GM12875 (cell line): ENCODE measurements at regions not wholly inside any gene's neighbourhood (a gene's known extent, or its start where the extent isn't known, plus 50 kb on each side); places are given as distances from the start of the nearest gene placed in this dataset.

Experiments
- H3K4me3 ChIP-seq: one replicate; pipeline ENCODE4 v1.5.1; 2011; ENCODE audit warnings: low read depth, low read length, control low read depth
- TF ChIP-seq, protein P1 (sequence below): IDR thresholded peaks from 2 replicates; pipeline ENCODE4 v1.5.1; 2011; ENCODE audit warnings: low read depth, mild to moderate bottlenecking, control low read depth, inconsistent platforms, low read length, moderate library complexity, borderline replicate concordance; ENCODE audit not compliant: insufficient read depth

DNA sequence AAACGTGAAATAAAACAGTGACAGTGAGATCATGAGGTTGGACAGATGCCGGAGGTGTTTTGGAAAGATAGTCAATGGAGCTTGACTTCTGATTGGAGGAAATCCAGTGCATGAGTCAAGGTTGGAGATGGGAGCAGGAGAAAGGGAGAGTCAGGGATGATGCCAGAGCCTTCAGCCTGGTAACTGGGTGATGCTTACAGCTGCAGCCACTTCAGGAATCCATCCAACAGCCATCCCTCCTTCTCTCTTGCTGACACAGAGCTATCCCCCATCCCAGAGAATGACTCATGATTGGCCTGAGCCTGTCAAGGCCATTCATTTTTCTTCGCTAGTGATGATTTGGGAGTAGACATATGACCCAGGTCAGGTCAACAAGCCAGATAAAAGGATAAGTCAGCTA is 112.8 kb downstream of the SAMD5 start:
- no peak overlapping the region for H3K4me3 ChIP-seq
- TF ChIP-seq, protein P1, sequence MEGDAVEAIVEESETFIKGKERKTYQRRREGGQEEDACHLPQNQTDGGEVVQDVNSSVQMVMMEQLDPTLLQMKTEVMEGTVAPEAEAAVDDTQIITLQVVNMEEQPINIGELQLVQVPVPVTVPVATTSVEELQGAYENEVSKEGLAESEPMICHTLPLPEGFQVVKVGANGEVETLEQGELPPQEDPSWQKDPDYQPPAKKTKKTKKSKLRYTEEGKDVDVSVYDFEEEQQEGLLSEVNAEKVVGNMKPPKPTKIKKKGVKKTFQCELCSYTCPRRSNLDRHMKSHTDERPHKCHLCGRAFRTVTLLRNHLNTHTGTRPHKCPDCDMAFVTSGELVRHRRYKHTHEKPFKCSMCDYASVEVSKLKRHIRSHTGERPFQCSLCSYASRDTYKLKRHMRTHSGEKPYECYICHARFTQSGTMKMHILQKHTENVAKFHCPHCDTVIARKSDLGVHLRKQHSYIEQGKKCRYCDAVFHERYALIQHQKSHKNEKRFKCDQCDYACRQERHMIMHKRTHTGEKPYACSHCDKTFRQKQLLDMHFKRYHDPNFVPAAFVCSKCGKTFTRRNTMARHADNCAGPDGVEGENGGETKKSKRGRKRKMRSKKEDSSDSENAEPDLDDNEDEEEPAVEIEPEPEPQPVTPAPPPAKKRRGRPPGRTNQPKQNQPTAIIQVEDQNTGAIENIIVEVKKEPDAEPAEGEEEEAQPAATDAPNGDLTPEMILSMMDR, result no peak

DNA sequence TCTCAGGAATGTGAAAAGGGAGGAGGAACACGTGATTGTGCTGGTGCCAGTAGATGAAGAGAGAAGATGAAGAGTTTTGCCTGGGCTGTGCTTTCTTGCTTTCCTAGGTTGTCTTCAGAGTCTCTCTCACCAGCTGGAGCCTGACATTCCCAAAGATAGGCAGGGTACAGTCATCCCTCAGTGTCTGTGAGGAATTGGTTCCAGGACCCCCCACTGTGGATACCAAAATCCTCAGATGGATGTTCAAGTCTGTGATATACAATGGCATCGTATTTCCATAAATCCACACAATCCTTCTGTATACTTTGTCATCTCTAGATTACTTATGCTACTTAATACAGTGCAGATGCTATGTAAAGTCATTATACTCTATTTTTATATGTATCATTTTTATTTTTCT is 113.5 kb downstream of the SAMD5 start:
- TF ChIP-seq, protein P1, result no peak
- H3K4me3 ChIP-seq, result no peak overlapping the region

DNA sequence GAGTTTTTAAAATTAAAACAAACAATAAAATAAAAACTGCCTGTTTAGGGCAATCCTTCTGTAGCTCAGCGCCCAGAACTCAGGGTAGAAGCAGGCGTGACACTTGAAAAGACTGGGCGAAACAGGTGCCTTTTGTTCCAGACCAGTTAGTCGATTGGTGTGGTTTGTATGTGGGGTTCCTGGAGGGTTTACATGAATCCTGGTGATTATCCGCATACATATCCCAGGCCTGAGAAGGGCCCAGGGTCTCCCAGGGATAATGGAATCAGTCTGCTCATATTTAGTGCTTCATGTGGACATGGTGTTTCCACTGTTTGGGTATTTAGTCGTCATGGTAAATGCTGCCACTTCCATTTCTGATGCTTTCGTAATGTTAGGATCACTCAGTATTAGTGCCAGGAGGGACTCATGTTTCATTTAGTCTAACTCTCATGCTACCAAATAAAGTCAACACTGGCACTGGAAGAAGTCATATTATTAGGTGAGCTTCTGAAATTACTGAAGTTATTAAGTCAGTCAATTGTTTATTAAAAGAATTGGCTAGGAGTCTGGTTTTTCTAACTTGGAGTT is 116.5 kb downstream of the SAMD5 start:
- no peak overlapping the region for H3K4me3 ChIP-seq
- TF ChIP-seq, protein P1, result no peak

DNA sequence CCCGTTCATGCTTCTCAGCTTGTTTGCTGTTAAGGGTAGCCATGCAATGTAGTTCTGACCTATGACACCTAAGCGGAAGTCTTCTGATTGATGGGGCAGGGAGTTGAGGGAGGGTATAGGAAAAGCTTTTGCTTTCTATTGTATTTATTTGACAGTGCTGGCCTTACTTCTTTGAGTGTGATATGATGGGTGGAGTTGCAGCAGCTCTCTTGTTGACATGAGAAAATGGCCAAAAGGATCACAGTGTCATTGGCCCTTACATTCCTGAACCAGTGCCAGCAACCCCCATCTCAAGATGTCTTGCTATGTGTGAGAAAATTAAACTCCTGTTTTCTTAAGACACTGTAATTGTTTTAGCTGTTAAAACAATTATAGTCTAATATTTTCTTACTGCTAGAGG is 117.5 kb downstream of the SAMD5 start:
- TF ChIP-seq, protein P1, result no peak

DNA sequence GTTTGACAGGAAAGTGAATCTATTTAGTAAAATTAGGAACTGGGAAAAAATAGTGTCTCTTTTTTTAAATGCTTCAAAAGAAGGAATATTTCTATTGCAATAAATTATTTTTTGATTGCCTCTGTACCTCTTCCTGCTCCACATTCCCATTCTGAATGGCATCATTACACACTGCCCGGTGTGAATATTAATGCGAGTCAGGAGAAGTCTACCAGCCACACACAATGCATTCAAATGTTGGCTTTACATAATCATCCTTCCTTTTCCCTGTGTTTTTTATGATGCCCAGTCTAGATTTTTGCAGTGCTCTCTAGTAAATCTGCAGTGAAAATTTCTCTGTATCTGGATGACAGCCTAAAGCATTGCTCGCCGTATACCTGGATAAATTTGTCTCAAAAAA is 118.9 kb downstream of the SAMD5 start:
- TF ChIP-seq, protein P1, result no peak
- no peak overlapping the region for H3K4me3 ChIP-seq

More for the DNA sequence above, 117.5 kb downstream of the SAMD5 start:
- H3K4me3 ChIP-seq, result no peak overlapping the region

DNA sequence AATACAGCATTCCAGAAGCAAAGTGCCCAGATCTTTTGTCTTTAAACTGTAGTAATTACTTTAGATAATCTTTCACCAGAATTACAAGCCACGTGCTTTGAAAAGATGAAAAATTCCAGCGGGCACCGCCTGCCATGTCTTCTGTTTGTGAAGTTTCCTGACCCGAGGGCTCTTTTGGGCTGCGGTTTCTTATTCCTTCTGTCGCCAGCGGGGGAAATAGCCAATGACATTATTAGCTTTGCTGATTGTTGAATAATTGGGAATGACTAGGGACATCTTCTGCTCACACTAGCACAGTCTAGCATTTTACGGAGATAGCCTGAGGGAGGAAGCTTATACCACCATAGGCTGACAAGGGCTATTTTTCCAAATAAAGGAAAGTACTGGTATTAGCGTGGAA is 124.7 kb downstream of the SAMD5 start:
- TF ChIP-seq, protein P1, result no peak

DNA sequence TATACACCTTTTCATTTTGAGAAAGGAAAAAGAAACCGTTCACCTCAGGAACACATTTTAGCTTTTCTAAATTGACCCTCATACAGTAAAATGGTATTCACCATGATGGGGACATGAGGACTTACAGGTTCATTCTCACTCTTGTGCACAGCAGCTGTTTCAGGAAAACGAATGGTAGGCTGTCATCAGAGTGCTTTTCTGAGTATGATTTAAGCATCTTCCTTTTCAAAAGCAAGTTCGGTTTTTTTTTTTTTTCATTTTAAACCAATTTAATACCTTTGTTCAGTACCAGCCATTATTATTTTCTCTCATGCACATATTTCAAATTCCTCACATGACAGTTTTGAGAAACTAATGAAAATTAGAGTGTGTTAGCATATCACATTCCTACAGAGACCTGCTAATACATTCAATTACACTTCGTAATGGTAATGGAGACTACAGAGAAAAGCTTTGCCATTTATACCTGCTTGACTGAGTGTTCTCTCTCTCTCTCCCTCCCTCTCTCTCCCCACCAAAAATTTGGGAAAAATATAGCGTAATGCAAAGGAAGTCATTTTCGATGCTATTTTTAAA is 129.2 kb downstream of the SAMD5 start:
- TF ChIP-seq, protein P1, result no peak
- H3K4me3 ChIP-seq, result no peak overlapping the region

More for the DNA sequence above, 124.7 kb downstream of the SAMD5 start:
- no peak overlapping the region for H3K4me3 ChIP-seq
